H1 (cell line): ENCODE measurements at regions not wholly inside any gene's neighbourhood (a gene's known extent, or its start where the extent isn't known, plus 50 kb on each side); places are given as distances from the start of the nearest gene placed in this dataset.

Experiments used
- ATF3 ChIP-seq: IDR thresholded peaks from 2 replicates; pipeline ENCODE4 v1.6.1; 2011; ENCODE audit warnings: low read depth, mild to moderate bottlenecking, low read length; ENCODE audit not compliant: insufficient read depth
- BRCA1 ChIP-seq: IDR thresholded peaks from 2 replicates; pipeline ENCODE4 v1.6.1; 2012; ENCODE audit warnings: low read depth, low read length, improper control_type of control experiment
- CTCF ChIP-seq, 3 experiments: IDR thresholded peaks; 1 replicate in 2 of 3; 2 replicates in 1 of 3; pipeline versions ENCODE4 v1.5.1 to v1.6.1; 2011; ENCODE audit warnings: low read length in 3 of 3, mild to moderate bottlenecking in 3 of 3, inconsistent platforms in 2 of 3, low read depth in 1 of 3, moderate library complexity in 1 of 3; ENCODE audit not compliant: insufficient read depth in 1 of 3; ENCODE audit errors: control extremely low read depth in 1 of 3
- HDAC6 ChIP-seq: IDR thresholded peaks from one replicate; pipeline ENCODE4 v1.7.1; 2012; ENCODE audit warnings: low read depth, mild to moderate bottlenecking, inconsistent platforms, low read length, moderate library complexity
- JUN ChIP-seq: IDR thresholded peaks from 2 replicates; pipeline ENCODE4 v1.6.1; 2011; ENCODE audit warnings: low read depth, mild to moderate bottlenecking, improper control_type of control experiment, low read length
- POLR2A ChIP-seq, 2 experiments: IDR thresholded peaks; 1 replicate in 1 of 2; 2 replicates in 1 of 2; pipeline ENCODE4 v1.6.1; 2011; ENCODE audit warnings: low read depth in 2 of 2, low read length in 2 of 2, mild to moderate bottlenecking in 2 of 2; ENCODE audit errors: control extremely low read depth in 1 of 2
- RNF2 ChIP-seq: fragments of 200-900, 300-1000 bp; sonication (generic); IDR thresholded peaks from 2 replicates; pipeline ENCODE4 v1.7.1; 2016; ENCODE audit warnings: borderline replicate concordance, low read depth, mild to moderate bottlenecking, antibody characterized with exemption, low read length; ENCODE audit not compliant: poor library complexity, severe bottlenecking; ENCODE audit errors: missing control alignments
- TBP ChIP-seq: IDR thresholded peaks from 2 replicates; pipeline ENCODE4 v1.6.1; 2011; ENCODE audit warnings: low read depth, low read length, improper control_type of control experiment
- USF2 ChIP-seq: IDR thresholded peaks from 2 replicates; pipeline ENCODE4 v1.6.1; 2011; ENCODE audit warnings: low read length, improper control_type of control experiment

GRCh38 chr13:37211487-37211886 lies 106.0 kb upstream of the CSNK1A1L start:
- TF ChIP-seq POLR2A (IDR thresholded peaks at IDR 0.05; ENCODE audit: control extremely low read depth in 1 of 2, low read depth in 2 of 2, low read length in 2 of 2) (no peak), RNF2 (no peak), CTCF (IDR thresholded peaks at IDR 0.05; ENCODE audit: control extremely low read depth in 1 of 3, insufficient read depth in 1 of 3, low read depth in 1 of 3, low read length in 3 of 3) (no peak), USF2 (no peak), HDAC6 (no peak), ATF3 (no peak), TBP (no peak), JUN (no peak), BRCA1 (no peak)
